Nephron (organoid): ENCODE measurements at regions not wholly inside any gene's neighbourhood (a gene's known extent, or its start where the extent isn't known, plus 50 kb on each side); places are given as distances from the start of the nearest gene placed in this dataset.

Source experiments
- H3K27ac Mint-ChIP-seq, 3 experiments: 2 replicates each; pipeline ENCODE4 v1.8.0; 2020; ENCODE audit warnings: mixed read lengths in 3 of 3, mild to moderate bottlenecking in 2 of 3, moderate library complexity in 1 of 3
- H3K27me3 Mint-ChIP-seq: 2 replicates; pipeline ENCODE4 v1.8.0; 2021; ENCODE audit warnings: low read depth, mild to moderate bottlenecking, moderate library complexity, mixed read lengths
- H3K36me3 Mint-ChIP-seq: 2 replicates; pipeline ENCODE4 v1.8.0; 2020; ENCODE audit warnings: low read depth, mixed read lengths
- H3K4me1 Mint-ChIP-seq: 2 replicates; pipeline ENCODE4 v1.8.0; 2020; ENCODE audit warnings: mixed read lengths
- H3K4me3 Mint-ChIP-seq, 3 experiments: 2 replicates each; pipeline ENCODE4 v1.8.0; 2020; ENCODE audit warnings: mild to moderate bottlenecking in 3 of 3, mixed read lengths in 3 of 3, moderate library complexity in 2 of 3
- H3K9me3 Mint-ChIP-seq: 2 replicates; pipeline ENCODE4 v1.8.0; 2020; ENCODE audit warnings: mixed read lengths
- TF ChIP-seq, protein P1 (sequence below), 3 experiments: fragments of 200-600 bp; sonication (generic); IDR thresholded peaks; one replicate each; pipeline ENCODE4 v1.5.0; 2021; ENCODE audit warnings: antibody characterized with exemption in 3 of 3; ENCODE audit not compliant: unreplicated experiment in 3 of 3

DNA sequence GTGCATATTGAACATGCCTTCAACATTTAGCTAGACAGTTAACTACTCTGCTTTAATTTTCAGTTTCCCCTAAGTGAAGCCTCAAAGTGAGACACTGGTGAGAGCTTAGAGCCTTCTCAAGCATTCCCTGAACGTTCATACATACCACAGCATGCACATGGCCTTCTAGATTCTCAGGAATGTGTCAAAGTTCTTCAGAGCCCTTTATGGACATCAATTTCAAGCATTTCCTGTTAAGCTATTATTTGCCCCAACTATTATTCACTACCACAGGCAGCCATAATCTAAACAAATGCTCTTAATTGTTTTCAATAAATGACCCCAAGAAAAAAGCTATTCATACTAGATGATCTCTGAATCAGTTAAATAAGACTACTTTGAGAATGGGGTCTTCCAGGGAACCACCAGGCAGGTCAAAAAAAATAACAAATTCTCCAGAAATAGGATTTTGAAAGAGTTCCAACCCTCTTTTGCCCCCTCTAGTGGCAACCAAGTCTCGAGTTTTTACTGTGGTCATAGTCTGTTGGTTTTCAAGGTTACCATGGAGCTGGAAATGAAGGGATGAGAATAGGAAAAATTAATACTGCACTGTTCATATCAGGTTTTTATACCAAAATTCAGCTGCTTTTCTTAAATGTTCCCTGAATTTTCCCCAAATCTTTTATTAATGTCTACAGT is 235.4 kb downstream of the RAB28 start:
- TF ChIP-seq, protein P1, sequence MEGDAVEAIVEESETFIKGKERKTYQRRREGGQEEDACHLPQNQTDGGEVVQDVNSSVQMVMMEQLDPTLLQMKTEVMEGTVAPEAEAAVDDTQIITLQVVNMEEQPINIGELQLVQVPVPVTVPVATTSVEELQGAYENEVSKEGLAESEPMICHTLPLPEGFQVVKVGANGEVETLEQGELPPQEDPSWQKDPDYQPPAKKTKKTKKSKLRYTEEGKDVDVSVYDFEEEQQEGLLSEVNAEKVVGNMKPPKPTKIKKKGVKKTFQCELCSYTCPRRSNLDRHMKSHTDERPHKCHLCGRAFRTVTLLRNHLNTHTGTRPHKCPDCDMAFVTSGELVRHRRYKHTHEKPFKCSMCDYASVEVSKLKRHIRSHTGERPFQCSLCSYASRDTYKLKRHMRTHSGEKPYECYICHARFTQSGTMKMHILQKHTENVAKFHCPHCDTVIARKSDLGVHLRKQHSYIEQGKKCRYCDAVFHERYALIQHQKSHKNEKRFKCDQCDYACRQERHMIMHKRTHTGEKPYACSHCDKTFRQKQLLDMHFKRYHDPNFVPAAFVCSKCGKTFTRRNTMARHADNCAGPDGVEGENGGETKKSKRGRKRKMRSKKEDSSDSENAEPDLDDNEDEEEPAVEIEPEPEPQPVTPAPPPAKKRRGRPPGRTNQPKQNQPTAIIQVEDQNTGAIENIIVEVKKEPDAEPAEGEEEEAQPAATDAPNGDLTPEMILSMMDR (IDR thresholded peaks at IDR 0.05; ENCODE audit: unreplicated experiment in 3 of 3), result no peak

DNA sequence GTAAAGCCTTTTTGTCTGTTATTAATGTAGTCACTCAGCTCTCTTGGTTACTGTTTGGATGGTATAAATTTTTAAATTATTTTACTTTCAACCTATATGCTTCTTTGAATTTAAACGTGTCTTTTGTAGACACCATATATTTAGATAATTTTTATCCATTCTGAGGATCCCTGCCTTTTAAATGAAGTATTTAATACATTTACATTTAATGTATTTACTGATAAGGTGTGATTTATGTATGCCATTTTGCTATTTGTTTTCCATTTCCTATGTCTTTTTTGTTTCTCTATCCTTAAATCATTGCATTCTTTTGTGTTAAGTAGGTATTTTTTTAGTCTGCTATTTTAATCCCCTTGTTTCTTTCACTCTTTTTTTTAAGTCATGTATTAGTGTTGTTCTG is 238.0 kb downstream of the RAB28 start:
- peaks cover 25% of the 10 kb centered on the region for H3K36me3 Mint-ChIP-seq
- no peak overlapping the region for H3K27ac Mint-ChIP-seq

More for the DNA sequence above, 235.4 kb downstream of the RAB28 start:
- no peak overlapping the region for H3K27ac Mint-ChIP-seq
- peaks cover 25% of the 10 kb centered on the region for H3K36me3 Mint-ChIP-seq
- H3K4me1 Mint-ChIP-seq, result peaks cover 17% of the 10 kb centered on the region
- no peaks in the 10 kb centered on the region for H3K27me3 Mint-ChIP-seq
- H3K4me3 Mint-ChIP-seq, result no peak overlapping the region
- peaks cover 26% of the 10 kb centered on the region for H3K9me3 Mint-ChIP-seq

DNA sequence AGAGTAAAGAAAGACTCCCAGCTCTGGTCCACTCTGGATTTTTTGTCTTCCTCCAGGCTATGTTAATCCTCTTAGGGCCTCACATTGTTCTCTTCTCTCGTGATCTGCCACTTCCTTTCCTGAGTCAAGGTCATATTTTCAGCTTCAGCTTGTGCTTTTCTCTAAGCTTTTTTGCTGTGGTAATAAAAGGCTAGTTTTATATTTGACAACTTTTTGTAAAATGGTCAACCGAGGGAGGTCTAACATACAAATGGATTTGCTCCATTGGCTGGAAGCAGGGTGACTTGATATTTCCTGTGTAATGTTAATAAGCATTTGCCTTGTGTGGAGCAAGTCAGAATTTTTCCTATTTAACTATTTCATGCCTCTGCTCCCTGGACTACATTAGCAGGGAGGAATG is 239.7 kb downstream of the RAB28 start:
- Mint-ChIP-seq H3K4me3 (no peak overlapping the region), H3K27me3 (peaks cover 4% of the 10 kb centered on the region), H3K4me1 (peaks cover 5% of the 10 kb centered on the region), H3K9me3 (peaks cover 22% of the 10 kb centered on the region), H3K27ac (peak overlapping the region; percentile 13 to 85 (median 27)), H3K36me3 (peaks cover 22% of the 10 kb centered on the region)
- TF ChIP-seq, protein P1 (IDR thresholded peaks at IDR 0.05; ENCODE audit: unreplicated experiment in 3 of 3), result no peak

More for the DNA sequence above, 238.0 kb downstream of the RAB28 start:
- Mint-ChIP-seq H3K4me1 (peaks cover 17% of the 10 kb centered on the region), H3K9me3 (peaks cover 26% of the 10 kb centered on the region), H3K27me3 (peaks cover 2% of the 10 kb centered on the region), H3K4me3 (no peak overlapping the region)
- TF ChIP-seq, protein P1 (IDR thresholded peaks at IDR 0.05; ENCODE audit: unreplicated experiment in 3 of 3), result no peak

DNA sequence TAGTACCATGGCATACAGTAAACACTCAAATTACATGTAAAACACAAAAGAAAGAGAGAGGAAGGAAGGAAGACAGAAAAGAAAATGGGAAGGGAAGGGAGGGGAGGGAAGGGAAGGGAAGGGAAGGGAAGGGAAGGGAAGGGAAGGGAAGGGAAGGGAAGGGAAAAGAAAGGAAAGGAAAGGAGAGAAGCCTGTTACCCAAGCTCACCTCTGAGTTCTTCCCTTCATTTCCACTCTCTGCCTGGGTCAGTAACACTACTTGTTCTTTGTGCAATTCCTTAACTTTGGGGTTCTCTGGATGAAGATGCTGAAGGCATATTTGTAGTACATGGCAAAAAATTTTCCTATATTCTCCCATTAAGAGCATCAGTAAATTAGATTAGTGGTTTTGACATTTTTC is 241.0 kb downstream of the RAB28 start:
- Mint-ChIP-seq H3K27ac (no peak overlapping the region), H3K27me3 (peaks cover 4% of the 10 kb centered on the region), H3K4me3 (no peak overlapping the region), H3K4me1 (peaks cover 5% of the 10 kb centered on the region), H3K9me3 (peaks cover 14% of the 10 kb centered on the region), H3K36me3 (peaks cover 12% of the 10 kb centered on the region)
- TF ChIP-seq, protein P1 (IDR thresholded peaks at IDR 0.05; ENCODE audit: unreplicated experiment in 3 of 3), result no peak

DNA sequence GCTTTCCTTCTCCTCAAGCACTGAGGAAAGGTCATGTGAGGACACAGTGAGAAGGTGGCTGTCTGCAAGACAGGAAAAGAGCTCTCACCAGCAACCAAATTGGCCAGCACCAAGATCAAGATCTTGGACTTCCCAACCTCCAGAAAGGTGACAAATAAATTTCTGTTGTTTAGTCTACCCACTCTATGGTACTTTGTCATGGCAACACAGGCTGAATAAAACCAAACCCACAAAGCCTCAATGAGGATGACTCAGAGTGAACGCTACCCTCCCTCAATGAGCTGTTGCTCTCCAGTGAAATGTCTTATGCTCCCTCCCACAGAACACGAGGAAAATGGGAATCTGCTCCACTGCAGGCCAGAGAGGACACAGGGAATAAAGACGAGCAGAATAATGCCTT is 244.1 kb downstream of the RAB28 start:
- TF ChIP-seq, protein P1 (IDR thresholded peaks at IDR 0.05; ENCODE audit: unreplicated experiment in 3 of 3), result no peak
- Mint-ChIP-seq H3K9me3 (peaks cover 8% of the 10 kb centered on the region), H3K27ac (no peak overlapping the region), H3K27me3 (peaks cover 4% of the 10 kb centered on the region), H3K4me3 (no peak overlapping the region), H3K4me1 (peaks cover 5% of the 10 kb centered on the region), H3K36me3 (peaks cover 4% of the 10 kb centered on the region)

DNA sequence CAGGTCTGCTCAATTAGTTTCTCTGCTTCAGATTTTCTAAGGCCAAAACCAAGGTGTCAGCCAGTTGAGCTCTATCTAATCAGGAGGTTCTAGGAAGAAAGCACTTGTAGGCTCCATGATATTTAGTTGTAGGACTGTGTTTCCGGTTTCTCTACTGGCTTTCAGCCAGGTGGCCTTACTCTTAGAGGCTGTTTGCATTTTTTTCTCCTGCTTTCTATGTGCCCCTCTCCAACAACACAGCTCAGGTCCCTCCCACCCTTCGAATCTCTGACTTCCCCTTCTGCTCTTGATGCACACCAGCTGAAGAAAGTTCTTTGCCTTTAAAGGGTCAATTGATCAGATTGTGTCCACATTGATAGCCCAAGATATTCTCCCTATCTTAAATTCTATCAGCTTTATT is 245.2 kb downstream of the RAB28 start:
- TF ChIP-seq, protein P1 (IDR thresholded peaks at IDR 0.05; ENCODE audit: unreplicated experiment in 3 of 3), result no peak
- H3K27ac Mint-ChIP-seq, result no peak overlapping the region
- no peaks in the 10 kb centered on the region for H3K4me1 Mint-ChIP-seq
- peaks cover 6% of the 10 kb centered on the region for H3K9me3 Mint-ChIP-seq
- H3K36me3 Mint-ChIP-seq, result no peaks in the 10 kb centered on the region
- H3K27me3 Mint-ChIP-seq, result peaks cover 4% of the 10 kb centered on the region
- H3K4me3 Mint-ChIP-seq, result no peak overlapping the region
